Erythroblast (primary cell): ENCODE measurements at regions not wholly inside any gene's neighbourhood (a gene's known extent, or its start where the extent isn't known, plus 50 kb on each side); places are given as distances from the start of the nearest gene placed in this dataset.

Source experiments
- GATA1 ChIP-seq: IDR thresholded peaks from 2 replicates; pipeline ENCODE4 v1.6.1; 2011; ENCODE audit warnings: low read depth, mild to moderate bottlenecking, control low read depth, low read length, moderate library complexity
- POLR2A ChIP-seq: IDR thresholded peaks from 2 replicates; pipeline ENCODE4 v1.6.1; 2011; ENCODE audit warnings: mild to moderate bottlenecking, low read length

GRCh38 chr2:16039055-16039454, 98.7 kb downstream of the MYCN start:
- TF ChIP-seq POLR2A (no peak), GATA1 (no peak)
